Activated T-cell treated with anti-CD3 and anti-CD28 coated beads for 48 hours (primary cell): ENCODE measurements at regions not wholly inside any gene's neighbourhood (a gene's known extent, or its start where the extent isn't known, plus 50 kb on each side); places are given as distances from the start of the nearest gene placed in this dataset.
"Not testable (repeated sequence)": the region's sequence is repeated elsewhere in the genome, so short reads cannot be mapped to it uniquely, and the experiment has no call there.

ENCODE experiments used
- DNase-seq: peaks from one replicate; pipeline ENCODE4 v3.0.0-alpha.2; 2020; ENCODE audit warnings: low read depth

DNA sequence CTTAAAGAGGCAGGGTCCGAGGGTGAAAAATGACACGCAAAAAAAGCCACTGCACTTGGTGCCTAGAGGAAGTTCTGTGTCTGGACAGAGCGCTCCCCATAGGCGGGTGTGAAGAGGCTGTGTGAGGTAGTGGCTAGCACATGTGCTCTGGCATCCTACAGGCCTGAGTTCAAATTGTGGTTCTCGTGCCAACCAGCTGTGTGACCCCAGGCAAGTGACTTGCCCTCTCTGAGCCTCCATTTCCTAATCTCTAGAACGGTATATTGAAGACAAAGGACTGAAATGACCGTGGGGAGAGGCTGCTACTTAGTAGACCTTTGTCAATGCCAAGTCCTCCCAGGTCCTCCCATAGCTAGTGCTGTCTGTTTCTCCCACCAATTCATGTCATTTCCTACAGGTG lies 79.1 kb upstream of the MYL10 start:
- DNase-seq = no peak

DNA sequence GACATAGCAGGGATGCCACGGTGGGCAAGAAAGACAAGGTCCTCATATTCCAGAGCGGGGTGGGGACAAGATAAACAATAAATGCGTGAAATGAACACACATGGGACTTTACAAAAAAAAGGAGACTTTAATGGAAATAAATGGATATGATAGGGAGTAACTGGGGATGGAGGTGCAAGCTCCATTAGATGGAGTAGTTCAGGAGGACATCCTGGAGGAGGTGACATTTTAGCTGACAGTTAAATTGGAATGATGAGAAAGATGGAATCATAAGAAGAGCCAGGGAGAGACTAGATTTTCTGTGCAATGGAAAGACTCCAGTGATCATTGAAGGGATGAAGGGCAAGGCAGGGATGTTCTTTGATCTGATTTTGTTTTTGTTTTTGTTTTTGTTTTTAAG lies 83.6 kb upstream of the MYL10 start:
- DNase-seq = no peak

DNA sequence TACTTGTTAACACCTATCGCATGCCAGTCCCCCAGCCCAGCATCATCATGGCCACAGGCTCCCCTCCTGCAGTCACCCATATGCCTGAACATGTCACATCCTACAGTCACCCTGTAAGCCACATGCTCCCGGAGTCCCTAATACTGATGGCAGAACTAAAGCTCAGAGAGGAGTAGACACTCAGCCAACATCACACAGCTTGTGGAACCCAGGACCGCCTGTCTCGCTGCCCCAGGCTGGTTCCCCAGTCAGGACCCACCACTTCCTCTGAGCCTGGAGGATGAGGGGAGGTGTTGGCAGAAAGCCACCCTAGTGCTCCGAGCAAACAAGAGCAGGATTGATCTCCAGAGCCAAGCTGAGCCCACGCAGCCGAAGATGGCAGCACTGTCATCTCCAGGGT lies 85.0 kb upstream of the MYL10 start:
- no peak for DNase-seq

DNA sequence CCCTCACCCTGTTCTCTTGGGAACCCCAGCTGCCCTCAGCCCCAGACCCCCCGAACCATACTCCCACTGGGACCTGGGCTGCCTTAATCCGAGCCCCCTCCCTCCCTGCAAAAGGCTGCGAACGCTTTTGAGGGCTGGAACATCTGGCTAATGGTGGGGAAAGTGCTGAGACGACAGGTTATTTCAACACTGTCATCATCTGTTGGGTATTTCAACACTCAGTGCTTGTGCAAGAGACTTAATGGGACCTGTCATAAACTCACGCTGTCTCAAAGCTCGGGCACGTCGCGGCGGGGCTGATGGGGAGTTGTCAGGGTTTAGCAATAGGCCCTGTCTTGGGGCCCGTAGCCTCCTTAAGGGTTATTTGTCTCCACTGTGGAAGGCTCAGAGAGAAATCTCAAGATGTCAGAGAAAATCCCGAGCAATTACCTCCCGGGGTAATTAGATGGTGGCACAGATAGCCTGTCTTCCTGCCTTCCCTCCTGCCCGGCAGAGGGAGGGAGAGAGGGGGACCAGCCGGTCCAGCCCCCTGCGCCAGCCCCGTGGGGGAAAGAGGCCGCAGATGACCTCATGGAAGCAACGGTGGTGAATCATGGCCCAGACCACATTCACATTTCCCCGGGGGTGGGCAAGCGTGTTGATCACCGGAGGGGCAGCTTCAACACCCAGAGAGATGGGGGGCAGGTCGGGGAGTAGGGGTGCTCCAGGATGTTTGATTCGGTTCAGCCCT lies 88.7 kb upstream of the MYL10 start:
- no peak for DNase-seq

DNA sequence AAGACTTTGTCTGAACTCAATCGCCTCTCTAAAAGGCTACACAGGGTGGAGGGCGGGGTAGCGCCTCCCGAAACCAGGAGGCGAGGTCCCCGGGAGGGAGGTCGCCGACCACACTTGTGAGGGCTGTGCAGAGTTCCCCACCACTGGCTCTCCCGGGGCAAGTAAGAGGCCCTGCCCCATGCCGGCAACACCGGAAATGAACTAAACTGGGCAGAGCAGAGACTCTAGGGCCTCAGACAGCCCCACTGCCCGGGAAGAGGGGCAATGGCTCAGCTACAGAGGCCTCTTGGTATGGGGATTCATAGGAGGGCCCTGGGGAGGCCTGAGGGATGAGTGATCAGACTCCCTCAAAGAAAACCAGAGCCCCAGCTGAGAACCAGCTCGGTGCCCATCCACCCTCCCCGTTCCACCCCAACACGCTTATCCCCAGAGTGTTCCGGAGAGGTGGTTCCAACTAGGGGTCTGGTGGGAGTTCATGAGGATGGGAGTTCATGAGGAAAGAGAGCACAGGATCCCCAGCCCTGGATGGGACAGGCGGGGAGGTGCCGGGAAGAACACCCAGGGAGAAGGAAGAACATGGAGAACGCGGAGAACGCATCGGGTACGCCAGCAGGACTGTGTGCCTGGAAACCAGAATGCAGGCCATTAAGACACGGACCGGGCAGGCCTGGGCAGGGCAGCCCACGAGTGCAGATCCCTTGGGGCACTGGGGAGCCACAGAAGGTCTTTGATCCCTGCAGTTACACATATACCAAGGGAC lies 89.4 kb upstream of the MYL10 start:
- no peak for DNase-seq

DNA sequence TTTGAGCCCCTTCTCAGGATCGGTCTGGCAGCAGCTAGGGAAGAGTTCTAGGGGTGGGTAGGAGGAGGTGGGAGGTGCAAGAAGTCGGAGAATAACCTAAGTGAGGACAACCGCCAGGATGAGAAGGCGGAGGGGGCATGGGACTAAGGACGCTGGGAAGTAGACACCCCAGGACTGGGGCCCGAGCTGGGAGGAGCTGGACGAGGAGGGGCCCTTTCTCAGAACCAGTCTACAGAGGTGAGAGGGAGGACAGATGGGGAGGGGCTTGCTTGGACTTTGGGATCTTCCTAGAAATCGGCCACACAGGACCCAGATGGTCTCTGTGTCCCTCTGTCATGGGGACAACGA lies 90.0 kb upstream of the MYL10 start:
- DNase-seq = no peak

DNA sequence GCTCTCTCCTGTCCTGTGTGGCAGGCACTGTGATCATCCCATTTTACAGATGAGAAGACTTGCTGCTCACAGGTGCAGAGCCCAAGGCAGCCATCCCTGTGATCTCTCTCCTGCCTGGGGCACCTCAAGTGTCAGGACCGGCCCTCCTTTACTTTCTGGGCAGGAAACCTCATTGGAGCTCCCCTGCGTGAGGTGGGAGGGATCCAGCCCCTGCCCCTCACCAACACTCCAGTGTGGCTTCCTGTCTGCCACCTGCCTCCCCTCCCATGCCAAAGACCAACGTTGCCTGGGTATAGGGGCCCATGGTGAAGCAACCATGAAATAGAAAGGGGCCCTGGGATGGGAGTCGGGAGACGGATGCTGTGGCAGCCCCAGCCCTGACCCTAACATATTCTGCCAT lies 91.2 kb upstream of the MYL10 start:
- DNase-seq = no peak

DNA sequence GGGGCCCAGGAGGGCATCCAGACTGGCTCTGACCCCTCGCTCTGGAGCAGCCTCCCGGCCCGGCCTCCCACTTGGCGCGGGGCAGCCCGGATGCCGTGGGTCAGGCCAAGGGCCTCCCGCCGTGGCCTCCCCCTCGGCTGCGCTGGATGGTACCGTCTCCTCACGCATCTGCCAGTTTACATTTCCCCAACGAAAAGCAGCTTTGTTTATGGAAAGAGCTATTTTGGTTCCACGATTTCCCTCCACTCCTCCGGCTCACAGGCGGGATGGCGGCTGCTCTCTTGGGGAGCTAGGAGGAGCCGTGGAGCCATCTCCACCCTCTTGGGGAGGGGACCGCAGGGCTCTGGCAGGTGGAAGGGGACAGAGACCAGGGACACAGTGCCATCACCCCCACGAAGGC lies 93.2 kb upstream of the MYL10 start:
- no peak for DNase-seq

DNA sequence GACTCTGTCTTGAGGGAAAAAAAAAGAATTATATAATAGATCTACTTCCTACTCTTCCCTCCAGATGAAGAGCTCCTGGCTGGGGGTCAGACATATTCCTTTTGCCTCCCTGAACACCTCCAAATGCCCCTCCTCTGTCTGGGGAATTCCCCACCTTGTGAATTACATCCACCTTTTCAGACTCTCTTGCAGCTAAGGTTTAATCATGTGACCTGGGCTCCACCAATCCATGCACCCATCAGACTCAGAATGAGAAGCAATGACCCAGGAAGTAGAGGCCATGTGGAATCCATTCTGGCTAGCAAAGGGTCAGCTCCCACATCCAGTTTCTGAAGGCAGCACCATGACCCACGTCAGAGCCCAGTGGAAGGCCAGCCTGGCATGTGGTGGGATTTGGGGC lies 93.6 kb upstream of the CUX1 start:
- DNase-seq = no peak

DNA sequence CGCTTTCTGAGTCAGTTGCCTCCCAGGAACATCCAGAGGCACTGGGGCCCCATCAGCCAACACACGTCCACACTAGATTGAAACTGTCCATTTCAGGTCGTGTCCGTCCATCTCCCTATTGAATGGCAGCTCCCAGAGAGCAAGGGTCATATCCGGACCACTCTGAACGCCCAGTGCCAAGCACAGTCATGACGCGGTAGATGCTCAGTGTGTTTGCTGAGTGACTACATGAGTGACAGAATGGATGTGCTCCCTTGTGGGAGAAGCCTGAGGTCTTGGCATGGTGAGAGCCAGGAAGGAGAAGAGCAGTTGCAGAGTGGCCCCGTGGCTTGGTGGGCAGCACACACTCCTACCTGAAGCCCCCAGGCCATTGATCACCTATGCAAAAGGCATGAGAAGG lies 92.5 kb upstream of the CUX1 start:
- no peak for DNase-seq

DNA sequence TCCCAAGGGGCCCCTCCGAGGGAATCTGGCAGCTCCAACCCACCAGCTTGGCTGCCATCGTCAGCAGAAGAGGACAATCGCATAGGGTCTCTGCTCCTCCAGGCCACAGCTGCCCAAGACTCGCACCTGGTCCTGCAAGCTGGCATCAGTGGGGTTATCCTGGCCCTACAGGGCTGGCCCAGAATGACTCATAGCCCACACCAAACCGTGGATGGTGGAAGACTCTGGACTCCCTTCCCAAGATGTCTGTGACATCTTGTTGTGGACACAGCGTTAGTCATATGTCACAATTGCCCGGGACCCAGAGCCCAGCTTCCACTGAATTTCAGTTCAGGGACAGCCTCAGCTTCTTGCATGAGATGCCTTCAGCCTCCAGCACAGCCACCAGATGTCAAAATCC lies 91.5 kb upstream of the CUX1 start:
- no peak for DNase-seq

DNA sequence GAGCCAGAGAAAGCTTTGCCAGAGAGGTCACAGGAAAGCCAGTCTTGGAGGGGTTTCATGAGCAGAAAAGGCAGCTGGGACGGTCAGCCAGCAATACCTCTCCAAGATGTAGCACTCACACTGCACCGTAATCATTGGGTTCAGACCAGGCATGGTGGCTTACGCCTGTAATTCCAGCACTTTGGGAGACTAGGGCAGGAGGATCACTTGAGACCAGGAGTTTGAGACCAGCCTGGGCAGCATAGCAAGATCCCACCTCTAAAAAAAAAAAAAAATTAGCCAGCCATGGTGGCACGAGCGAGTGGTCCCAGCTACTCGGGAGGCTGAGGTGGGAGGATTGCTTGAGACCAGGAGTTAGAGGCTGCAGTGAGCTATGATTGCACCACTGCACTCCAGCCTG lies 90.2 kb upstream of the CUX1 start:
- no peak for DNase-seq

DNA sequence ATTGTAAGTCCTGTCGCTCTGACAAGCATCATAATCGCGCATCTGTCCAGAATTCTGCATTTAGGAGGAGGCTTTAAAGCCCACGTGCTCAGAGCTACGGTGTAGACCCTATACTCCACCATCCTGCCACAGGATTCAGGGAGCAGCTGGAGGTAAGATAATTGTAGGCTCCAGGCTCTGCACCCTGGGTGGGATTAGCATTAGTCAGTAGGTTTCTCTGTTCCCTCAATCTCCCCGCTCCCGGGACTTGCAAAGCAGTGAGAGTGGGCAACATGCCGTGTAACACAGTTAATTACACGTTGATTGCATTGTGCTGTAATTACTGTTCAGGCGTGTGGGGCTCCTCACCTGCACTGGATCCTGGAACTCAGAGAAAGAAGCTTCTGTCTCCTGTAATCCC lies 89.3 kb upstream of the CUX1 start:
- no peak for DNase-seq

DNA sequence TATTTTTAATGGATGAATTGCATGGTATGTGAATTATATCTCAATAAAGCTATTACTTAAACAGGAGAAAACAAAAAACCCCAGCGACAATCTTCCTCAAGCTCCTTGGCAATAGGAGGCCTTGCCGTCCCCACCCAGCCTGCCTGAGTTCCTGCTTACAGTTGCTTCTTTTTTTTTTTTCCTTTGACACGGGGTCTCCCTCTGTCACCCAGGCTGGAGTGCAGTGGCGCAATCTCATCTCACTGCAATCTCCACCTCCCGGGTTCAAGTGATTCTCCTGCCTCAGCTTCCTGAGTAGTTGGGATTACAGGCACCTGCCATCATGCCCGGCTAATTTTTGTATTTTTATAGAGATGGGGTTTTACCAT lies 88.6 kb upstream of the CUX1 start:
- DNase-seq = not testable (repeated sequence)

DNA sequence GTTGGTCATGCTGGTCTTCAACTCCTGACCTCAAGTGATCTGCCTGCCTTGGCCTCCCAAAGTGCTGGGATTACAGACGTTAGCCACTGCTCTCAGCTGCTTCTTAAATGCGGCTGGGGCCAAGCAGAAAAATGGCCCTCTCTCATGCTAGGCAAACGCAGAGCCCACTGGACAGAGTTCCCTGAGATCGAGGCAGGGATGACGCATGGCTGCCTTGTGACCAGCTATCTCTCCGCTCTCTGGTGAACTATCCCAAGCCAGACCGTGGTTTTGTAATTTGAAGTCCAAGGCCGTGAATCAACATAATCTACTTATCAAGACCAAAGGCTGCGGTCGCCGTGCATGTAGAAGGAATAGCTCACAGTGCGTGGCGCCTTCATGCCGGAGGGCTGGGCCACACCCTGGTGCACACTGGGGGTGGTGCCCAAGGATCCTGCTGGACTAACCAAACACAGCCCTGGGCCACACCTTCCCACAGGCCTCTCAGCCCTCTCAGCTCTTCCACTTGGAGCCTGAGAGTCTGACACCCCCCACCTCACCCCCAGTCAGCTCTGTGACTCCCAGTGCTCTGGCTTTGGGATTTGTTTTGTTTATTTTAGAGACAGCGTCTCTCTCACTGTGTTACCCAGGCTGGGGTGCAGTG lies 88.1 kb upstream of the CUX1 start:
- no peak for DNase-seq

DNA sequence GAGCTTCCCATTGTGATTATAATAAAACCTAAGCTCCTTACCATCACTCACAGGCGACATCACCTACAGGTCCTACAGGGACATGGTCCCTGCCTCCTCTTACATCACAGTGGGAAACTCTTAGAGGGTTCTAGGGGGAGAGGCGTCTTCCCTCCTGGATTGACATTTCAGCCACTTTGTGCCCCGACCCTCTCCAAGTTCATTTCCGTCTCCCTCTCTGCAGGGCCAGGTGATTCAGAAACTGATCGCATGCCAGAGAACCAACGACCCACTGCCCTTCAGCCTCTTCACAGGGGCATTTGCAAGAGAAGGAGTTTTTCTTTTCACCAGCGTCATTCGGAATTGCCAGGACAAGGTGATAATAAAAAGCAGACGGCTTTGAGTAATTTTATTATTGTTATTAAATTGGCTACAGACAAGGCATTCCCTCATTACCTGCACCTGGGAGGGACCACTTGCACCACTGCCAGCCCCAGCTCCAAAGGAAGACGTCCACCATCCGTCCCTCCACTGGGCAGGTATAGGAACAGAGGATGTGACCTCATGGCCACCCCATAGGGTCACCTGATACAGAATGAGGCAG lies 85.8 kb upstream of the CUX1 start:
- DNase-seq = no peak

DNA sequence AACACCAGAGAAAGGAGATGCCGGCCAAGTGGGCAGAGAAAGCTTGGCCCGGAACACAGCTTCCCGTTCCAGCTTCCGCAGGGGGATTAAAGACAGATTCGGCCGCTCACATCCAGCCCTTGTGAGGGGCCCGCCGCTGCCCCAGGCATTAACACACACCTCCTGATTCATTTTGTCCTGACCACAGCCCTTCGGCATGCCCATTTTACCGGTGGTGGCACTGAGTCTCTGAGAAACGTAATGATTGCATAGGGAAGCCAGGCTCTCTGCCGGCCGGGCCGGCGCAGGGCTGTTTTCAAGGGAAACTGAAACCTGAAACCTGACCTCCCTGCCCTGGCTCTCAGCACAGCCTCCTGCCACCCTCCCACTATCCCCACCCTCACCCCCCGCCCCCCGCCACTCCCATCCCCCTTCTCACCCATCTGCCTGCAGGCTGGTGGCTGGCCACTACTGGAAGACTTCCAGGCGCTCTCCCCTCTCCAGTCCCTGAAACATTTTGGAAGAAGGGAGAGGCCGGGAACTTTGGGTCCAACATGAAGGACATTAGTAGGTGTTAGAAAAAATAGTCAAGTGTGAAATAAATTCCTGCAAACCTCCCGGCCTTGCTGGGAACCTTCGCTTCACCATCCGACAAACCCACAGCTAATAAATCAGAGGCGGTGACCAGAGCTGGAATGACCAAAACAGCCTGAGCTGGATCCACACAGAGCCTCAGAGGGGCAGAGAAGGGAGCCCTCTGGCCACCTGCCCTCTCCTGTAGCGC lies 83.5 kb upstream of the CUX1 start:
- no peak for DNase-seq

DNA sequence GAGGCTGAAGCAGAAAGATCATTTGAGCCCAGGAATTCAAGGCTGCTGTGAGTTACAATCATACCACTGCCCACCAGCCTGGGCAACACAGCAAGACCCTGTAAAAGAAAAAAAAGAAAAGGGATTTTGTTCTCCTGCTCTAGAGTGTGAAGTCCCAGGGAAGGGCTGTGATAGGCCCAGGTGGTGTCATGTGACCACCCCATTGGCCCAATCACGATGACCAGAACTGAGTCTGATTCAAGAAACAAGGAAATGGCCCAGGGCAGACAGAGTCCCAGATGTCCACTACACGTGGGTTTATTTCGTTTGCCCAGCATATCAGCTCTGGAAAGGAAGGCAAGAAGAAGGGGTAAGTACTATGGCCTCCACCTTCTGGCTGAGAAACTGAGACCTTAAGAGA lies 81.3 kb upstream of the CUX1 start:
- no peak for DNase-seq

DNA sequence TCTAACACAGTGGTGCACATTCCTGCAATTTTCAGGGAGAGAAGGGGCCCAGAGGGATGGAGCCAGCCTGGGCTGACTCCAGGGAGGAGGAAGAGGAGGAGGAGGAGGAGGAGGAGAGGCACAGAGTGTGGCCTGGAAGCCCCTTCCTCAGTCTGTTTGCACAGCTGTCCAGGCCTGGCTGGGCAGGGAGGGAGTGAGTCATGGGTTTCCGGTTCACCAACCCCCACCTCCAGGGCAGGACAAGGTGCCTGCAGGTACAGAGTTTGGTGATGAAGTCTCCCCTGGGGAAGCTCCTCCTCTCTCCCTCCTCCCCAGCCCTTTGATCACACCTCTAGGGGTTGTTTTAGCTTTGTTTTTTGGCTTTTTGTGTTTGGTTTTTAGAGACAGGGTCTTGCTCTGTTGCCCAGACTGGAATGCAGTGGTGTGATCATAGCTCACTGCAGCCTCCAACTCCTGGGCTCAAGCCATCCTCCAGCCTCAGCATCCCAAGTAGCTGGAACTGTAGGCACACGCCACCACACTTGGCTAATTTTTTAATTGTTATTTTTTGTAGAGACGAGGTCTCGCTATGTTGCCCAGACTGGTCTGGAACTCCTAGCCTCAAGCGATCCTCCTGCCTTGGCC lies 77.5 kb upstream of the CUX1 start:
- DNase-seq = no peak

DNA sequence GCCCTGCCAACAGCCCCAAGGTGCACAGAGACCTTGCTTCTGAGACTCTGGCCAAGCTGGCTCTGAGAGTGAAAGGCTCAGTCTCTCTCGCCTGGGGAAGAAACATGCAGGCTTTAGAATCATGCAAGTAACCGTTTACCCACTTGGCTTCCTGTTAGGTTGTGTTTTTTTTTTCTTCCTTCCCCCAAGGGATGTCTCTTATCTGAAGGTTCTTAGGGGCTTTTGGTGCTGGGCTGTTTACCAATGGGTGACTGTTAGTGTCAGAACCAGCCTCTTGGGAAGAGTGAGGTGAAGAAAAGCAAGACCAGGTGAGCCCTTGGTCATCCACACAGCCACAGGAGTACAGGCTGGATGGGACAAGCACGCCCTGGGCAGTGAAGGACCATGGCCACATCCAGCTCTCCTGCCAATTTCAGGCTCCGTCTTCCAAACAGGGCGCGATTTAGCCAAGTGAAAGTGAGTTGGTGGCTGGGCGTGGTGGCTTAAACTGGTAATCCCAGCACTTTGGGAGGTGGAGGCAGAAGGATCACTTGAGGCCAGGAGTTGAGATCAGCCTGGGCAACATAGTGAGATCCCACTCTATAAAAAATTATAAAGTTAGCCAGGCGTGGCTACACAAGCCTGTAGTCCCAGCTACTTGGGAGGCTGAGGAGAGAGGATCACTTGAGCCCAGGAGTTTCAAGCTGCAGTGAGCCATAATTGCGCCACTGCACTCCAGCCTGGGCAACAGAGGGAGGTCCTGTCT lies 76.3 kb upstream of the CUX1 start:
- DNase-seq = no peak

DNA sequence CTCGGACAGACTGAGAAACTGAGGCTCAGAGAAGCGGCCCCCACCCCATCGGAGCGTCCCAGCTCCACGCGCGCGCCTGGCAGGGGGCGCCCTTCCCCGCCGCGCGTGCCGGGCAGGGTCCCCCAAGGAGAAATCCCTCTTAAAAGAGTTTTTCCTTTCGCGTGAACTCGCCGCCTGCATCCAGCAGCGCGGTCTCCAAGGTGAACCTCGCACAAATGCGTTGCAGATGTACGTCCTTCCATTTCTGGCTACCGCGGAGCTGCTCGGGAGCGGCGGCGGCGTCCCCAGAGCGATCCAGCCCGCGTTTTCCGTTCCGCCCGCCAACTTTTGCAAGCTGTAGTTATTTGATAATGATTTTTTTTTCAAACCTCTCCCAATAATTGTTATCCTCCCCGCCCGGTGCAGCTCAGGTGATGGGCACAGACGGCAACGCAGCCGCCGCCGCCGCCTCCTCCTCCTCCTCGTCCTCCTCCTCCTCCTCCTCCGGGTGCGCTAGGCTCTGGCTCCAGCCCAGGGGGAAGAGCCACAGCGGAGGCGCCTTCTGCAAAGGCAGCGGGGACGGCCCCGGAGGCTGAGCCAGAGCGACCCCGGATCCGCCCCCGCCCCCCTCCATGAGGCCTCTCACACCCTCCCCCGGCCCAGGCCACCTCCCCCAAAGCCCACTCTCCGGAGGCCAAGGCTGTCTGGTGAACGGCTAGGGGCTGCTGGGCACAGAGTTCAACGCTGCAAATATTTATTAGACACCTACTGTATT lies 74.0 kb upstream of the CUX1 start:
- DNase-seq = peak; percentile 47
